ENCODE measurements at regions not wholly inside any gene's neighbourhood (a gene's known extent, or its start where the extent isn't known, plus 50 kb on each side); places are given as distances from the start of the nearest gene placed in this dataset.
A peak's percentile ranks its signal among the peaks of the same experiment; 100 is the strongest.

DNA sequence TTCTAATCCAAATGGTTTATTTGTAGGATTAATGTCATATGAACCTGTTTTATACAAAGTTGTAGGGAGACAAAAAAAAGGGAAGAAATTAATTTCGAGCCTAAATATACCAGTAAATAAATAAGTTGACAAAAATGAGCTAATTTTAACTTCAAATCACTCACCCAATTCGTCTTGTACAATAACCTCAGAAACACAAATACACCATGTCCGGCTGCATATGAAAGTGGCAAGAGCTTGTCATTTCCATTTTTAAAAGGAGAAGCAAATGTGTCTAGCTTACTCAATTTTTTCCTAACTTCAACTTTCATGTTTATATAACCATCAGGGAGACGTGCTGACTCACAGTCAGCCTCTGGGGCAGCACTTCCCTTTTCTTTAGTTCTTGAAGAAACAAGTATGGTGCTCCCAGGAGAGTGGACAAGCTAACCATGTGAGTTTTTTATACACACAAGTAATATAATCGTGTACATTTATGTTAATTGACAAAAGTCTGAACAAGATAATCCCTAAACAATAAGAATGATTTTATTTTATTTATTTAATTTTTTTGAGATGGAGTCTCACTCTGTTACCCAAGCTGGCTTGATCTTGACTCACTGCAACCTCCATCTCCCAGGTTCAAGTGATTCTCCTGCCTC lies 55.5 kb upstream of the SGK1 start (continued):
- TF ChIP-seq, protein P1, sequence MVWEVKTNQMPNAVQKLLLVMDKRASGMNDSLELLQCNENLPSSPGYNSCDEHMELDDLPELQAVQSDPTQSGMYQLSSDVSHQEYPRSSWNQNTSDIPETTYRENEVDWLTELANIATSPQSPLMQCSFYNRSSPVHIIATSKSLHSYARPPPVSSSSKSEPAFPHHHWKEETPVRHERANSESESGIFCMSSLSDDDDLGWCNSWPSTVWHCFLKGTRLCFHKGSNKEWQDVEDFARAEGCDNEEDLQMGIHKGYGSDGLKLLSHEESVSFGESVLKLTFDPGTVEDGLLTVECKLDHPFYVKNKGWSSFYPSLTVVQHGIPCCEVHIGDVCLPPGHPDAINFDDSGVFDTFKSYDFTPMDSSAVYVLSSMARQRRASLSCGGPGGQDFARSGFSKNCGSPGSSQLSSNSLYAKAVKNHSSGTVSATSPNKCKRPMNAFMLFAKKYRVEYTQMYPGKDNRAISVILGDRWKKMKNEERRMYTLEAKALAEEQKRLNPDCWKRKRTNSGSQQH (CRISPR knock-in tag; IDR thresholded peaks at IDR 0.05), result no peak
- TF ChIP-seq ZNF184 (CRISPR knock-in tag; IDR thresholded peaks at IDR 0.05) (no peak), KDM4B (IDR thresholded peaks at IDR 0.05; ENCODE audit: borderline replicate concordance in 2 of 2, low read depth in 1 of 2) (no peak), TFAM (CRISPR knock-in tag; conservative IDR thresholded peaks at IDR 0.05) (no peak), JUN (IDR thresholded peaks at IDR 0.05; ENCODE audit: borderline replicate concordance, low read depth, low read length) (peak; percentile 46; the same call in 1 of the 2 replicates), JUN (CRISPR knock-in tag; IDR thresholded peaks at IDR 0.05; ENCODE audit: borderline replicate concordance) (no peak), GATAD2A (IDR thresholded peaks at IDR 0.05) (no peak), GATA2 (CRISPR knock-in tag; IDR thresholded peaks at IDR 0.05) (no peak), NFATC3 (IDR thresholded peaks at IDR 0.05) (no peak), HDAC3 (IDR thresholded peaks at IDR 0.05; ENCODE audit: borderline replicate concordance, partially characterized antibody) (no peak), FIP1L1 (IDR thresholded peaks at IDR 0.05; ENCODE audit: low read depth, low read length, poor library complexity, severe bottlenecking) (no peak), MAFF (IDR thresholded peaks at IDR 0.05; ENCODE audit: low read length) (peak; percentile 82), POLR3A (IDR thresholded peaks at IDR 0.05; ENCODE audit: borderline replicate concordance, extremely low read depth, insufficient read depth, insufficient read length) (no peak), ETV1 (tag; conservative IDR thresholded peaks at IDR 0.05; ENCODE audit: low read depth) (no peak), KLF1 (tag; IDR thresholded peaks at IDR 0.05) (no peak), SMARCC2 (IDR thresholded peaks at IDR 0.05; ENCODE audit: low read depth) (peak; percentile 74), SIRT6 (IDR thresholded peaks at IDR 0.05; ENCODE audit: low read depth, low read length) (no peak), TEAD4 (IDR thresholded peaks at IDR 0.05; ENCODE audit: low read length) (peak; percentile 24; the same call in 1 of the 2 replicates), TEAD4 (CRISPR knock-in tag; IDR thresholded peaks at IDR 0.05; ENCODE audit: borderline replicate concordance) (no peak), NEUROD1 (IDR thresholded peaks at IDR 0.05; ENCODE audit: borderline replicate concordance, low read depth, low read length, partially characterized antibody) (no peak), TGIF2 (CRISPR knock-in tag; IDR thresholded peaks at IDR 0.05) (no peak), NFRKB (IDR thresholded peaks at IDR 0.05; ENCODE audit: low read depth) (no peak; the same call in 1 of the 2 replicates), ARID1B (IDR thresholded peaks at IDR 0.05) (peak; percentile 68), FOXJ2 (tag; IDR thresholded peaks at IDR 0.05) (peak; percentile 75)
- TF ChIP-seq, protein P2, sequence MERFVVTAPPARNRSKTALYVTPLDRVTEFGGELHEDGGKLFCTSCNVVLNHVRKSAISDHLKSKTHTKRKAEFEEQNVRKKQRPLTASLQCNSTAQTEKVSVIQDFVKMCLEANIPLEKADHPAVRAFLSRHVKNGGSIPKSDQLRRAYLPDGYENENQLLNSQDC (CRISPR knock-in tag; IDR thresholded peaks at IDR 0.05), result no peak
- TF ChIP-seq, protein P3, sequence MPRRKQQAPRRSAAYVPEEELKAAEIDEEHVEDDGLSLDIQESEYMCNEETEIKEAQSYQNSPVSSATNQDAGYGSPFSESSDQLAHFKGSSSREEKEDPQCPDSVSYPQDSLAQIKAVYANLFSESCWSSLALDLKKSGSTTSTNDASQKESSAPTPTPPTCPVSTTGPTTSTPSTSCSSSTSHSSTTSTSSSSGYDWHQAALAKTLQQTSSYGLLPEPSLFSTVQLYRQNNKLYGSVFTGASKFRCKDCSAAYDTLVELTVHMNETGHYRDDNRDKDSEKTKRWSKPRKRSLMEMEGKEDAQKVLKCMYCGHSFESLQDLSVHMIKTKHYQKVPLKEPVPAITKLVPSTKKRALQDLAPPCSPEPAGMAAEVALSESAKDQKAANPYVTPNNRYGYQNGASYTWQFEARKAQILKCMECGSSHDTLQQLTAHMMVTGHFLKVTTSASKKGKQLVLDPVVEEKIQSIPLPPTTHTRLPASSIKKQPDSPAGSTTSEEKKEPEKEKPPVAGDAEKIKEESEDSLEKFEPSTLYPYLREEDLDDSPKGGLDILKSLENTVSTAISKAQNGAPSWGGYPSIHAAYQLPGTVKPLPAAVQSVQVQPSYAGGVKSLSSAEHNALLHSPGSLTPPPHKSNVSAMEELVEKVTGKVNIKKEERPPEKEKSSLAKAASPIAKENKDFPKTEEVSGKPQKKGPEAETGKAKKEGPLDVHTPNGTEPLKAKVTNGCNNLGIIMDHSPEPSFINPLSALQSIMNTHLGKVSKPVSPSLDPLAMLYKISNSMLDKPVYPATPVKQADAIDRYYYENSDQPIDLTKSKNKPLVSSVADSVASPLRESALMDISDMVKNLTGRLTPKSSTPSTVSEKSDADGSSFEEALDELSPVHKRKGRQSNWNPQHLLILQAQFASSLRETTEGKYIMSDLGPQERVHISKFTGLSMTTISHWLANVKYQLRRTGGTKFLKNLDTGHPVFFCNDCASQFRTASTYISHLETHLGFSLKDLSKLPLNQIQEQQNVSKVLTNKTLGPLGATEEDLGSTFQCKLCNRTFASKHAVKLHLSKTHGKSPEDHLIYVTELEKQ (CRISPR knock-in tag; IDR thresholded peaks at IDR 0.05), result no peak
